ENCODE measurements at regions not wholly inside any gene's neighbourhood (a gene's known extent, or its start where the extent isn't known, plus 50 kb on each side); places are given as distances from the start of the nearest gene placed in this dataset.

DNA sequence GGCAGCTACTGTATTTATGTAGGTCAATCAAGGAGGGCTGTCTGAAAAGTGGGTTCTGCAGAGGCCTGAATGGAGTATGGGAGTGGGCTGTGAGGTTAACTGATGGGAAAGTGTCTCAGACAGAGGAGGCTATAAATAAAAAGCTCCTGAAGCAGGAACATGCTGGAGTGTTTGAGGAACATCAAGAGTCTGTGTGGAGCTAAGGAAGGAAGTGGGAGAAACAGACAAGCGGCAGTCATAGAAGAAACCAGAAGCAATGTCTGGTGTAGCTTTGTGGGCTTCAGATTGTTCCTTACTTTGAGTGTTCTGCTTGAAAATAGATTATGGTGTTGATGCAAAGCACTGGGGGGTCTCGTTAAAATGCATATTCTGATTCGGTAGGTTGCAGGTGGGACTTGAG is 101.5 kb upstream of the OGFRL1 start:
- TF ChIP-seq, protein P1, sequence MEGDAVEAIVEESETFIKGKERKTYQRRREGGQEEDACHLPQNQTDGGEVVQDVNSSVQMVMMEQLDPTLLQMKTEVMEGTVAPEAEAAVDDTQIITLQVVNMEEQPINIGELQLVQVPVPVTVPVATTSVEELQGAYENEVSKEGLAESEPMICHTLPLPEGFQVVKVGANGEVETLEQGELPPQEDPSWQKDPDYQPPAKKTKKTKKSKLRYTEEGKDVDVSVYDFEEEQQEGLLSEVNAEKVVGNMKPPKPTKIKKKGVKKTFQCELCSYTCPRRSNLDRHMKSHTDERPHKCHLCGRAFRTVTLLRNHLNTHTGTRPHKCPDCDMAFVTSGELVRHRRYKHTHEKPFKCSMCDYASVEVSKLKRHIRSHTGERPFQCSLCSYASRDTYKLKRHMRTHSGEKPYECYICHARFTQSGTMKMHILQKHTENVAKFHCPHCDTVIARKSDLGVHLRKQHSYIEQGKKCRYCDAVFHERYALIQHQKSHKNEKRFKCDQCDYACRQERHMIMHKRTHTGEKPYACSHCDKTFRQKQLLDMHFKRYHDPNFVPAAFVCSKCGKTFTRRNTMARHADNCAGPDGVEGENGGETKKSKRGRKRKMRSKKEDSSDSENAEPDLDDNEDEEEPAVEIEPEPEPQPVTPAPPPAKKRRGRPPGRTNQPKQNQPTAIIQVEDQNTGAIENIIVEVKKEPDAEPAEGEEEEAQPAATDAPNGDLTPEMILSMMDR (IDR thresholded peaks at IDR 0.05), result no peak
- TF ChIP-seq POLR2A (IDR thresholded peaks at IDR 0.05), result no peak

Data from lower leg skin (tissue), 3 donors.